ENCODE measurements at regions not wholly inside any gene's neighbourhood (a gene's known extent, or its start where the extent isn't known, plus 50 kb on each side); places are given as distances from the start of the nearest gene placed in this dataset.

DNA sequence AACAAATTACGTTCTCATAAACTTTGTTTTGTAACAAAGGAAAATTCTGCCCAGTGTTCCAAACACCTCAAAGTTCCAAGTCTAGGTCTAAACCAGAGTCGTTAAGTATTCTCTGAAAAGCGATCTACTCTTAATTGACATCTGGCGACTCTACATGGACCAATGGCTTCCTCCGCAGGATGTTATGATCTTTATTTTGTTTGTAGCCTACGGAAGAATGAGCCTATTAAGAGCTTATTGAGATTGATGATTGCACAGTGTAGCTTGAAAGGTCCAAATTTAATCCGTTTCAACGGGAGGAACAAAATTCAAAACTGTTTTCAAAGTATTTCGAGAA lies 61.1 kb downstream of the FAM217A start:
- ATAC-seq = peak in 1 of 8 donors; percentile 3
- intact Hi-C loops (cut with DNase I) = no loop called here
- H3K27me3 ChIP-seq = no peaks in the 10 kb centered on the region
- TF ChIP-seq, protein P1, sequence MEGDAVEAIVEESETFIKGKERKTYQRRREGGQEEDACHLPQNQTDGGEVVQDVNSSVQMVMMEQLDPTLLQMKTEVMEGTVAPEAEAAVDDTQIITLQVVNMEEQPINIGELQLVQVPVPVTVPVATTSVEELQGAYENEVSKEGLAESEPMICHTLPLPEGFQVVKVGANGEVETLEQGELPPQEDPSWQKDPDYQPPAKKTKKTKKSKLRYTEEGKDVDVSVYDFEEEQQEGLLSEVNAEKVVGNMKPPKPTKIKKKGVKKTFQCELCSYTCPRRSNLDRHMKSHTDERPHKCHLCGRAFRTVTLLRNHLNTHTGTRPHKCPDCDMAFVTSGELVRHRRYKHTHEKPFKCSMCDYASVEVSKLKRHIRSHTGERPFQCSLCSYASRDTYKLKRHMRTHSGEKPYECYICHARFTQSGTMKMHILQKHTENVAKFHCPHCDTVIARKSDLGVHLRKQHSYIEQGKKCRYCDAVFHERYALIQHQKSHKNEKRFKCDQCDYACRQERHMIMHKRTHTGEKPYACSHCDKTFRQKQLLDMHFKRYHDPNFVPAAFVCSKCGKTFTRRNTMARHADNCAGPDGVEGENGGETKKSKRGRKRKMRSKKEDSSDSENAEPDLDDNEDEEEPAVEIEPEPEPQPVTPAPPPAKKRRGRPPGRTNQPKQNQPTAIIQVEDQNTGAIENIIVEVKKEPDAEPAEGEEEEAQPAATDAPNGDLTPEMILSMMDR (IDR thresholded peaks at IDR 0.05) = no peak
- H3K9me3 ChIP-seq = no peaks in the 10 kb centered on the region
- peaks cover 0 to 19% (median 0%) of the 10 kb centered on the region in 9 donors for H3K36me3 ChIP-seq
- peaks cover 11 to 56% (median 42%) of the 10 kb centered on the region in 9 donors for H3K4me1 ChIP-seq
- no peak for DNase-seq
- WGBS, 2 donors = 1% methylated on average over 9 of the region's 9 CpGs
- H3K27ac ChIP-seq = peak overlapping the region; percentile 96 to 98 (median 96)
- H3K4me3 ChIP-seq = peak overlapping the region; percentile 67 to 89 (median 76)

GRCh38 chr6:4018171-4018923 lies 60.6 kb downstream of the FAM217A start:
- TF ChIP-seq, protein P1 (IDR thresholded peaks at IDR 0.05) = peak in 7 of 9 donors; percentile 19 to 68 (median 42)
- intact Hi-C loops (cut with DNase I) = no loop called here
- peaks cover 11 to 61% (median 48%) of the 10 kb centered on the region in 9 donors for H3K4me1 ChIP-seq
- H3K36me3 ChIP-seq = peaks cover 0 to 13% (median 0%) of the 10 kb centered on the region in 9 donors
- no peaks in the 10 kb centered on the region for H3K27me3 ChIP-seq
- H3K4me3 ChIP-seq = peak overlapping the region; percentile 67 to 89 (median 76)
- ATAC-seq (peak; percentile 88 to 94 (median 90)), DNase-seq (peak; percentile 95)
- H3K27ac ChIP-seq = peak overlapping the region; percentile 96 to 98 (median 96)
- 0% methylated on average over 62 of the region's 62 CpGs for WGBS, 2 donors
- H3K9me3 ChIP-seq = no peaks in the 10 kb centered on the region

Data from heart right ventricle (tissue), 16 donors.